ENCODE measurements at regions not wholly inside any gene's neighbourhood (a gene's known extent, or its start where the extent isn't known, plus 50 kb on each side); places are given as distances from the start of the nearest gene placed in this dataset.

GRCh38 chrX:25810202-25810601, 327.9 kb upstream of the MAGEB18 start:
- TF ChIP-seq REST (IDR thresholded peaks at IDR 0.05; ENCODE audit: insufficient replicate concordance, low read depth): no peak
- TF ChIP-seq, protein P1, sequence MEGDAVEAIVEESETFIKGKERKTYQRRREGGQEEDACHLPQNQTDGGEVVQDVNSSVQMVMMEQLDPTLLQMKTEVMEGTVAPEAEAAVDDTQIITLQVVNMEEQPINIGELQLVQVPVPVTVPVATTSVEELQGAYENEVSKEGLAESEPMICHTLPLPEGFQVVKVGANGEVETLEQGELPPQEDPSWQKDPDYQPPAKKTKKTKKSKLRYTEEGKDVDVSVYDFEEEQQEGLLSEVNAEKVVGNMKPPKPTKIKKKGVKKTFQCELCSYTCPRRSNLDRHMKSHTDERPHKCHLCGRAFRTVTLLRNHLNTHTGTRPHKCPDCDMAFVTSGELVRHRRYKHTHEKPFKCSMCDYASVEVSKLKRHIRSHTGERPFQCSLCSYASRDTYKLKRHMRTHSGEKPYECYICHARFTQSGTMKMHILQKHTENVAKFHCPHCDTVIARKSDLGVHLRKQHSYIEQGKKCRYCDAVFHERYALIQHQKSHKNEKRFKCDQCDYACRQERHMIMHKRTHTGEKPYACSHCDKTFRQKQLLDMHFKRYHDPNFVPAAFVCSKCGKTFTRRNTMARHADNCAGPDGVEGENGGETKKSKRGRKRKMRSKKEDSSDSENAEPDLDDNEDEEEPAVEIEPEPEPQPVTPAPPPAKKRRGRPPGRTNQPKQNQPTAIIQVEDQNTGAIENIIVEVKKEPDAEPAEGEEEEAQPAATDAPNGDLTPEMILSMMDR (IDR thresholded peaks at IDR 0.05; ENCODE audit: insufficient read depth, low read length): no peak
- no peak for TF ChIP-seq GABPA (IDR thresholded peaks at IDR 0.05; ENCODE audit: low read depth)
- no peak for TF ChIP-seq POLR2AphosphoS5 (IDR thresholded peaks at IDR 0.05; ENCODE audit: low read depth)
- no peak for TF ChIP-seq SPI1 (IDR thresholded peaks at IDR 0.05; ENCODE audit: borderline replicate concordance, low read depth)
- no peak overlapping the region for H3K27ac ChIP-seq (replicated peaks)
- H3K4me3 ChIP-seq (replicated peaks; ENCODE audit: insufficient read depth, low read length): no peak overlapping the region
- H3K27me3 ChIP-seq (ENCODE audit: insufficient read depth, poor library complexity, severe bottlenecking): no peaks in the 10 kb centered on the region
- no peak for DNase-seq (ENCODE audit: low read depth in 1 of 2, low spot score in 1 of 2)

DNA sequence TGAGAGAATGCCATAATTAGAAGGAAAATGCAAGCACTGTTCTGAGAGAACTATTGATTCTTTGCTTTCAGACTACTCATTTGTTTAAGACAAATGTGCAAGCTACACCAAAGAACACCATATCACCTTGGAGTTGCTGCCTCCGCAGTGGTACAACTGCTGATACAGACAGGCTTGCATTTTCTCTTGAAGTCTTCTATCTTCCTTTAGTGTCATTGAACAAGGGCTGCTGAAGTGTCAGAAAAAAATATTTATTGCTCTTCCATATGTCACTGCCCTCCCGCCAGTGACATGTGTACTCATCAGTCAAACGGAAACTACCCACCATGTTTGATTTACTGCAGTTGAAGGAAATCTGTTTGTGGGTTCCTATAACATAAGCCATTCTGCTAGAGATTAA, 318.3 kb upstream of the MAGEB18 start:
- no peak for DNase-seq (ENCODE audit: low read depth in 1 of 2, low spot score in 1 of 2)
- Histone ChIP-seq H3K27me3 (ENCODE audit: insufficient read depth, poor library complexity, severe bottlenecking) (no peaks in the 10 kb centered on the region), H3K4me3 (replicated peaks; ENCODE audit: insufficient read depth, low read length) (no peak overlapping the region), H3K27ac (replicated peaks) (no peak overlapping the region)
- TF ChIP-seq SPI1 (IDR thresholded peaks at IDR 0.05; ENCODE audit: borderline replicate concordance, low read depth): no peak
- TF ChIP-seq, protein P1 (IDR thresholded peaks at IDR 0.05; ENCODE audit: insufficient read depth, low read length): no peak

DNA sequence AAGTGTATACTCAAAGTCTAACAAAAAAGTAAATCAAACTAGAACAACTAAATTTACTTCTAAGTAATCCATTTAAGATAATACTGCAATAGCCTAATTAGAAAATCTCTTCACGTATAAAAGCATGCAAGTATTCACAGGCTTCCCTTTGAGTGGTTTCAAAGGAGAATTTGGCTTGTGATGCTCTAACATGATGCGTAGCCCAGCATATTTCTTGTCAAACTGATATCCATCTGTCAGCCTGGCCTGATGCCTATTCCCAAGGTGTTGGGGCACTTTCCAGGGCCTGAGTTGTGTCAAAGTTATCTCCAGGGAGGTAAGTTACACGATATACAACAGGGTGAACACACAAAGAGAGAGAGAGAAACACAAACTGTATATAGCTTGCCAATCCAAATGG, 287.0 kb upstream of the MAGEB18 start:
- TF ChIP-seq GABPA (IDR thresholded peaks at IDR 0.05; ENCODE audit: low read depth): no peak
- TF ChIP-seq, protein P1 (IDR thresholded peaks at IDR 0.05; ENCODE audit: insufficient read depth, low read length): no peak
- Histone ChIP-seq H3K4me3 (replicated peaks; ENCODE audit: insufficient read depth, low read length) (no peak overlapping the region), H3K27ac (replicated peaks) (no peak overlapping the region), H3K27me3 (ENCODE audit: insufficient read depth, poor library complexity, severe bottlenecking) (no peaks in the 10 kb centered on the region)
- no peak for DNase-seq (ENCODE audit: low read depth in 1 of 2, low spot score in 1 of 2)

GRCh38 chrX:25853002-25853479, 285.1 kb upstream of the MAGEB18 start:
- no peak for DNase-seq (ENCODE audit: low read depth in 1 of 2, low spot score in 1 of 2)
- no peak overlapping the region for H3K27ac ChIP-seq (replicated peaks)
- H3K27me3 ChIP-seq (ENCODE audit: insufficient read depth, poor library complexity, severe bottlenecking): no peaks in the 10 kb centered on the region
- no peak overlapping the region for H3K4me3 ChIP-seq (replicated peaks; ENCODE audit: insufficient read depth, low read length)
- TF ChIP-seq REST (IDR thresholded peaks at IDR 0.05; ENCODE audit: insufficient replicate concordance, low read depth) (no peak), POLR2AphosphoS5 (IDR thresholded peaks at IDR 0.05; ENCODE audit: low read depth) (no peak), GABPA (IDR thresholded peaks at IDR 0.05; ENCODE audit: low read depth) (no peak), SPI1 (IDR thresholded peaks at IDR 0.05; ENCODE audit: borderline replicate concordance, low read depth) (no peak)
- TF ChIP-seq, protein P1 (IDR thresholded peaks at IDR 0.05; ENCODE audit: insufficient read depth, low read length): no peak
